HG03378 (cell line): ENCODE measurements at regions not wholly inside any gene's neighbourhood (a gene's known extent, or its start where the extent isn't known, plus 50 kb on each side); places are given as distances from the start of the nearest gene placed in this dataset.
"Not testable (repeated sequence)": the region's sequence is repeated elsewhere in the genome, so short reads cannot be mapped to it uniquely, and the experiment has no call there.

Source experiments
- ATAC-seq: cut with Tn5 transposase; IDR thresholded peaks from one replicate; pipeline ENCODE4 v1.9.1; 2021; ENCODE audit warnings: mild to moderate bottlenecking, moderate library complexity; ENCODE audit not compliant: unreplicated experiment

GRCh38 chr7:156590212-156590611, 50.4 kb upstream of the RNF32 start:
- no peak for ATAC-seq

GRCh38 chr7:156589808-156590207, 50.8 kb upstream of the RNF32 start:
- no peak for ATAC-seq

GRCh38 chr7:156585926-156586325, 54.6 kb upstream of the RNF32 start:
- no peak for ATAC-seq

GRCh38 chr7:156585025-156585648, 55.4 kb upstream of the RNF32 start:
- no peak for ATAC-seq

GRCh38 chr7:156582591-156583123, 57.9 kb upstream of the RNF32 start:
- ATAC-seq = no peak

- ATAC-seq = no peak
These were observed 60.5 kb upstream of the RNF32 start for GRCh38 chr7:156580036-156580435.

- ATAC-seq = no peak
These were observed 61.0 kb upstream of the RNF32 start for GRCh38 chr7:156579566-156579965.

- no peak for ATAC-seq
These were observed 61.6 kb upstream of the RNF32 start for GRCh38 chr7:156578978-156579430.

- no peak for ATAC-seq
These were observed 62.0 kb upstream of the RNF32 start for GRCh38 chr7:156578578-156578940.

- no peak for ATAC-seq
These were observed 62.7 kb upstream of the RNF32 start for GRCh38 chr7:156577645-156578577.

GRCh38 chr7:156576216-156577058, 64.1 kb upstream of the RNF32 start:
- no peak for ATAC-seq

GRCh38 chr7:156568258-156568657, 72.3 kb upstream of the RNF32 start:
- ATAC-seq = no peak

- ATAC-seq = no peak
These were observed 73.6 kb upstream of the RNF32 start for GRCh38 chr7:156566812-156567549.

GRCh38 chr7:156565002-156565401, 75.6 kb upstream of the RNF32 start:
- ATAC-seq = not testable (repeated sequence)

- ATAC-seq = no peak
These were observed 79.9 kb upstream of the RNF32 start for GRCh38 chr7:156560696-156561095.

GRCh38 chr7:156560075-156560474, 80.5 kb upstream of the RNF32 start:
- no peak for ATAC-seq

- no peak for ATAC-seq
These were observed 81.6 kb upstream of the RNF32 start for GRCh38 chr7:156559001-156559400.

GRCh38 chr7:156558198-156558597, 82.4 kb upstream of the RNF32 start:
- ATAC-seq = no peak

GRCh38 chr7:156556083-156556482, 84.5 kb upstream of the RNF32 start:
- ATAC-seq = no peak

- ATAC-seq = no peak
These were observed 86.1 kb upstream of the RNF32 start for GRCh38 chr7:156554488-156554887.
